Astrocyte of the spinal cord (primary cell): ENCODE measurements at regions not wholly inside any gene's neighbourhood (a gene's known extent, or its start where the extent isn't known, plus 50 kb on each side); places are given as distances from the start of the nearest gene placed in this dataset.

ENCODE experiments used
- DNase-seq: peaks from one replicate; pipeline ENCODE4 v3.0.0; 2011; ENCODE audit warnings: low read depth, low spot score
- H3K4me3 ChIP-seq: 2 replicates; pipeline ENCODE4 v1.5.1; 2011; ENCODE audit warnings: low read depth, mild to moderate bottlenecking, low read length, moderate library complexity
- in situ Hi-C: cut with HindIII; loops from 2 replicates; pipeline ENCODE4 v1.10.0; 2017; ENCODE audit warnings: low sequenced_read_pairs
- TF ChIP-seq, protein P1 (sequence below): IDR thresholded peaks from 2 replicates; pipeline ENCODE4 v1.5.1; 2012; ENCODE audit warnings: low read depth, mild to moderate bottlenecking, low read length, inconsistent platforms

DNA sequence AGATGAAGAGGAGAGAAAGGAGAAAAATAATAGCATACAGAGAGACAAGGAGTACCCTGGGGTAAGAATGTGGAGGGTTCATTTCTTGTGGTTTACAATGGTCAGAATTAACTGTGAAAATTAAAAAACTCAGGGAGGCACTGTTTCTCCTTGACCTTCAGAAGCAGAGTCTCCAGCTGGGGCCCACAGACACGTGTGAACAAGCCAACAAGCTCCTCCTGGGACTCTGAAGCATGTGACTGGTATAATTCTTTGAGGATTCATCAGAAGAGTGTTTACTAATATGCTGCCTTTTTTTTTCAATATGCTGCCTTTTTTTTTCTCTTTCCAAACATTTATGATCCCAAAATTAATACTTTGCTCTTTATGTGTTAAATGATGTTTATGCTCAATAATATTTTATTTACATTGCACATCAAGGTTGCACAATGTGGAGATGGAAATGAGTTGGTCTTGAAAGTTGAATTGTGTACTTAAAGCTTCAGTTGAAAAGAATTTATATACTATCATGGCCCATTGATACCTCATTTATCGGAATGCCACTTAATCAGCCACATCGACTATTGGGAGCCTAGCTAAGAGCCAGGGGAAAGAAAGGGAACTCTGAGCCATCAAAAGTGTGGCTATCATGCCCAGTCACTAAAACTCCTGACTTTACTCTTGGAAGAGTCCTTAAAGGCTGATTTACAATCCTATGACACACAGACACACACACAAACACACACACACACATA, 134.7 kb upstream of the RHOBTB1 start:
- TF ChIP-seq, protein P1, sequence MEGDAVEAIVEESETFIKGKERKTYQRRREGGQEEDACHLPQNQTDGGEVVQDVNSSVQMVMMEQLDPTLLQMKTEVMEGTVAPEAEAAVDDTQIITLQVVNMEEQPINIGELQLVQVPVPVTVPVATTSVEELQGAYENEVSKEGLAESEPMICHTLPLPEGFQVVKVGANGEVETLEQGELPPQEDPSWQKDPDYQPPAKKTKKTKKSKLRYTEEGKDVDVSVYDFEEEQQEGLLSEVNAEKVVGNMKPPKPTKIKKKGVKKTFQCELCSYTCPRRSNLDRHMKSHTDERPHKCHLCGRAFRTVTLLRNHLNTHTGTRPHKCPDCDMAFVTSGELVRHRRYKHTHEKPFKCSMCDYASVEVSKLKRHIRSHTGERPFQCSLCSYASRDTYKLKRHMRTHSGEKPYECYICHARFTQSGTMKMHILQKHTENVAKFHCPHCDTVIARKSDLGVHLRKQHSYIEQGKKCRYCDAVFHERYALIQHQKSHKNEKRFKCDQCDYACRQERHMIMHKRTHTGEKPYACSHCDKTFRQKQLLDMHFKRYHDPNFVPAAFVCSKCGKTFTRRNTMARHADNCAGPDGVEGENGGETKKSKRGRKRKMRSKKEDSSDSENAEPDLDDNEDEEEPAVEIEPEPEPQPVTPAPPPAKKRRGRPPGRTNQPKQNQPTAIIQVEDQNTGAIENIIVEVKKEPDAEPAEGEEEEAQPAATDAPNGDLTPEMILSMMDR, result no peak
- DNase-seq, result no peak
- in situ Hi-C loops, result no loop called here
- no peak overlapping the region for H3K4me3 ChIP-seq

DNA sequence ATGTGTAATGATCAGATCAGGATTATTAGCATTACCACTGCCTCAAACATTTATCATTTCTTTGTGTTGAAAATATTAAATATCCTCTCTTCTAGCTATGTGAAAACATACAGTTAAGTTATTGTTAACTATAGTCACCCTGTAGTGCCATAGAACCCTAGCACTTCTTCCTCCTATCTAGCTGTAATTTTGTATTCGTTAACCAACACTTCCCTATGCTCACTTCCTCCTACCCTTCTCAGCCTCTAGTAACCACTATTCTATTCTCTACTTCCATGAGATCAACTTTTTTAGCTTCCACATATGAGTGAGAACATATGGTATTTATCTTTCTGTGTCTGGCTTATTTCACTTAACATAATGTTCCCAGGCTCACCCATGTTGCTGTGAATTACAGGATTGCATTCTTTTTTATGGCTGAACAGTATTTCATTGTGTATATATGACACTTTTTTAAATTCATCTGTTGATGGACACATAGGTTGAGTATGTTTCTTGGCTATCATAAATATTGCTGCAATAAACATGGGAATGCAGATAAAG, 132.7 kb upstream of the RHOBTB1 start:
- TF ChIP-seq, protein P1, result no peak
- in situ Hi-C loops, result no loop called here
- H3K4me3 ChIP-seq, result no peak overlapping the region
- no peak for DNase-seq

DNA sequence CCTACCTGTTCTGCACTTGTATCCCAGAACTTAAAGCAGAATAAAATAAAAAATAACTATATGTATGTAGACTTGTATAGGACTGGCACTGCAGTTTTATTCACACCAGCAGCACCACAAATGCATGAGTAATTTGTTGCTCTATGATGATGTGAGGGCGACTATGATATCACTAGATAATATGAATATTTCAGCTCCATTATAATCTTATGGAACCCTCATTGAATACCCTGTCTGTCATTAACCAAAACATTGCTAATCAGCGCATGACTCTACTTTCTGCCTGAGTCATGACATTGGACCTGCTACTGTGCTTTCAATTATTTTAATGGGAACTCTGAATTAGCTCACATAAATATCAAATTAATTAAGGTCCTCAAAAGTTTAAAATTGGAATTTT, 129.4 kb upstream of the RHOBTB1 start:
- TF ChIP-seq, protein P1, result no peak
- no peak overlapping the region for H3K4me3 ChIP-seq
- in situ Hi-C loops, result no loop called here
- DNase-seq, result no peak

DNA sequence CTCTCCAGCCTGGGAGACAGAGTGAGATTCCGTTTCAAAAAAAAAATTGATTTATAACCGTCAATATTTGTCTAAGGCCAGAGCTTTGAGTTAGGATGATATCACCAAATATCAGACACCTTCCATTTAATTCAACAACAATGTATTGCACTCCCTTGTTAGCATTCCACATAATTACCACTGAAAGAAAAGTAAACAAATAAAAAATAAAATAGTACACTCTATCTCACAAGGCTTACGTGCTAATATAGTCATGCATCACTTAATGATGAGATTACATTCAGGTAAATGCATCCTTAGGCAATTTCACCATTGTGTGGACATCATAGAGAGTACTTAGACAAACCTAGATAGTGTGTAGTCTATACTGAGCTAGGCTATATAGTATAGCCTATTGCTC, 127.6 kb upstream of the RHOBTB1 start:
- in situ Hi-C loops, result no loop called here
- TF ChIP-seq, protein P1, result no peak
- no peak overlapping the region for H3K4me3 ChIP-seq
- DNase-seq, result no peak

DNA sequence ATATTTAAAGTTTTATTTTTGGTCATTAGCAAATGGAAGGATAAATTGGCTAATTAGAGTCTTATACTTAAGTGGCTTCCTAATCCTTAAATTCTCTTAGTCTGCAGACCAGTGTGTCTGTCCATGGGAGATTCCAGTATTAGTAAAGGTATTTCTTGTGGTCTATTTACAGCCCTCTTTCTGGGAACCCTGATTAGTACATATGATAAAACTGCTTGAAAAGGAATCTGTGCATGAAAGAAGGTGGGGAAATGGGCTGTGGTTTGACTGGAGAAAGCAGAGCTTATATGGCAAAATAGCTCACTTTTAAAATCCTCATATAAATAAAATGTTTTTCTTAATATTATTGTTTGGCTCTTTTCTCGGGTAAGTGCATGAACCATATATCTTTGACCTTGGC, 124.5 kb upstream of the RHOBTB1 start:
- TF ChIP-seq, protein P1, result no peak
- DNase-seq, result no peak
- H3K4me3 ChIP-seq, result no peak overlapping the region
- in situ Hi-C loops, result no loop called here

DNA sequence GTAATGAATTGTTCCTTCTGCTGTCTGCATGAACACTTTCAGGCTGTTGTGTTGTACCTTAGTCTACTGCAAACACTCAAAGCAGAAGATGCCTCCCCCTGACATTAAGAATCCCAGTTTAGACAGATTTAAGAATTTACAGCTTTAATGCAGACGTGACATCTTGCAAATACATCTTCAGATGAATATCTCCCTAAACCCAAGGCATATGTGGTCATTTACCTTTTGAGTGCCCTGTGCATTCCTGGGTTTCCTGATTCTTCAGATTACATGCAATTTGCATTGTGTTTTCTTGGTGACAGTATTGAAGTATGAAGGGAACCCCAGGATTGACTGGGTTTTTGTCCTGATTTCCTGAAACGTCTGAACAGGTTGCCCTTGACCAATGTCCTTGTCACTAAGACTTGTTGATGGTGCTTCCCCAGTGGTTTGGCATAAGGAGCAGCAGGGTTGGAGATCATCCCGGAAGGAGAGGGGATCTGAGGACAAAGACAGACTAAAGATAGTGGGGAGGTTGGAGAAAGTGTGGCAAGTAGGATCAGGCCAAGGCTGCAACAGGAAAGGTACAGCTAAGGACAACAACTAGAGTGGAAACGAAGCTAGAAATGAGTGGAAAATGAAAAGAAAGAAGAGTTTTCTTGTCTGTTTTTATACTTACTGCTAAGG, 123.8 kb upstream of the RHOBTB1 start:
- no peak overlapping the region for H3K4me3 ChIP-seq
- DNase-seq, result no peak
- in situ Hi-C loops, result no loop called here
- TF ChIP-seq, protein P1, result no peak
